GM23338 (cell line): ENCODE measurements at regions not wholly inside any gene's neighbourhood (a gene's known extent, or its start where the extent isn't known, plus 50 kb on each side); places are given as distances from the start of the nearest gene placed in this dataset.

ENCODE experiments used
- ATAC-seq: fragments of 200-7000 bp; cut with Tn5 transposase; 3 replicates; pipeline ENCODE4 v1.9.1; 2020
- DNase-seq: peaks from one replicate; pipeline ENCODE4 v3.0.0-alpha.2; 2015; ENCODE audit warnings: low spot score
- H2AFZ ChIP-seq: fragments of 200-600 bp; sonication (generic); 2 replicates; pipeline ENCODE4 v1.8.0; 2016; ENCODE audit warnings: antibody characterized with exemption, mild to moderate bottlenecking, moderate library complexity
- H3F3A ChIP-seq: fragments of 200-600 bp; sonication (generic); replicated peaks from 2 replicates; pipeline ENCODE4 v1.8.0; 2017; ENCODE audit warnings: antibody characterized with exemption, mixed run types, low read depth
- H3K27ac ChIP-seq: fragments of 200-600 bp; sonication (generic); 2 replicates; pipeline ENCODE4 v1.6.1; 2016; ENCODE audit warnings: low read depth
- H3K27me3 ChIP-seq: fragments of 200-600 bp; sonication (generic); 2 replicates; pipeline ENCODE4 v1.8.0; 2016; ENCODE audit warnings: mild to moderate bottlenecking, mixed run types, moderate library complexity; ENCODE audit not compliant: insufficient read depth
- H3K36me3 ChIP-seq: fragments of 200-600 bp; sonication (generic); 2 replicates; pipeline ENCODE4 v1.8.0; 2016; ENCODE audit warnings: mild to moderate bottlenecking; ENCODE audit not compliant: insufficient read depth
- H3K4me1 ChIP-seq: fragments of 200-600 bp; sonication (generic); 2 replicates; pipeline ENCODE4 v1.8.0; 2016; ENCODE audit warnings: mild to moderate bottlenecking, moderate library complexity; ENCODE audit not compliant: insufficient read depth
- H3K4me2 ChIP-seq: fragments of 200-600 bp; sonication (generic); 2 replicates; pipeline ENCODE4 v1.7.1; 2017; ENCODE audit warnings: mixed run types
- H3K4me3 ChIP-seq: fragments of 200-600 bp; sonication (generic); 2 replicates; pipeline ENCODE4 v1.6.1; 2016; ENCODE audit warnings: mixed run types
- H3K79me2 ChIP-seq: fragments of 200-600 bp; sonication (generic); replicated peaks from 2 replicates; pipeline ENCODE4 v1.8.0; 2017; ENCODE audit warnings: mild to moderate bottlenecking; ENCODE audit not compliant: insufficient read depth
- H3K9me2 ChIP-seq: fragments of 200-600 bp; sonication (generic); 2 replicates; pipeline ENCODE4 v1.8.0; 2017; ENCODE audit not compliant: insufficient read depth
- H4K20me1 ChIP-seq: fragments of 200-600 bp; sonication (generic); replicated peaks from 2 replicates; pipeline ENCODE4 v1.8.0; 2017; ENCODE audit warnings: mild to moderate bottlenecking; ENCODE audit not compliant: insufficient read depth
- H3K27ac Mint-ChIP-seq: 2 replicates; pipeline ENCODE4 v1.8.0; 2020; ENCODE audit warnings: inconsistent platforms, mild to moderate bottlenecking, moderate library complexity, mixed read lengths
- H3K27me3 Mint-ChIP-seq: 3 replicates; pipeline ENCODE4 v1.8.0; 2022; ENCODE audit warnings: low read depth, mild to moderate bottlenecking, moderate library complexity, mixed read lengths, inconsistent platforms; ENCODE audit not compliant: insufficient read depth, poor library complexity
- H3K36me3 Mint-ChIP-seq: 3 replicates; pipeline ENCODE4 v1.8.0; 2021; ENCODE audit warnings: low read depth, mild to moderate bottlenecking, inconsistent platforms, moderate library complexity, mixed read lengths
- H3K4me1 Mint-ChIP-seq: 3 replicates; pipeline ENCODE4 v1.8.0; 2020; ENCODE audit warnings: mild to moderate bottlenecking, inconsistent platforms, mixed read lengths
- H3K4me3 Mint-ChIP-seq: 3 replicates; pipeline ENCODE4 v1.8.0; 2021; ENCODE audit warnings: moderate library complexity, mild to moderate bottlenecking, inconsistent platforms, mixed read lengths
- H3K9me3 Mint-ChIP-seq: 3 replicates; pipeline ENCODE4 v1.8.0; 2020; ENCODE audit warnings: moderate library complexity, mild to moderate bottlenecking, inconsistent platforms, mixed read lengths
- CREB1 ChIP-seq: fragments of 250-450 bp; sonication (Bioruptor Pico); IDR thresholded peaks from 2 replicates; pipeline ENCODE4 v1.5.0; 2020; ENCODE audit warnings: low read depth, mild to moderate bottlenecking, moderate library complexity
- CTCF ChIP-seq, 2 experiments: fragments of 200-600 bp in 1 of 2; sonication (generic) in 1 of 2; conservative IDR thresholded peaks; 2 replicates each; pipeline versions ENCODE4 v1.5.1 to v1.6.1; 2016 to 2017; ENCODE audit warnings: antibody characterized with exemption in 2 of 2, low read depth in 2 of 2, mild to moderate bottlenecking in 2 of 2, moderate library complexity in 1 of 2
- EZH2phosphoT487 ChIP-seq: fragments of 200-600 bp; sonication (generic); IDR thresholded peaks from one replicate; pipeline ENCODE4 v1.8.1; 2018; ENCODE audit warnings: antibody characterized with exemption; ENCODE audit not compliant: unreplicated experiment
- JUNB ChIP-seq: IDR thresholded peaks from one replicate; pipeline ENCODE4 v1.6.1; 2016; ENCODE audit warnings: antibody characterized with exemption; ENCODE audit not compliant: unreplicated experiment
- NANOG ChIP-seq: IDR thresholded peaks from 2 replicates; pipeline ENCODE4 v1.6.1; 2016; ENCODE audit warnings: antibody characterized with exemption, borderline replicate concordance
- POLR2AphosphoS5 ChIP-seq: IDR thresholded peaks from 2 replicates; pipeline ENCODE4 v1.6.1; 2016; ENCODE audit warnings: antibody characterized with exemption, low read depth
- REST ChIP-seq: IDR thresholded peaks from one replicate; pipeline ENCODE4 v1.6.1; 2018; ENCODE audit warnings: antibody characterized with exemption; ENCODE audit not compliant: unreplicated experiment
- STAT1 ChIP-seq: IDR thresholded peaks from one replicate; pipeline ENCODE4 v1.6.1; 2016; ENCODE audit warnings: antibody characterized with exemption; ENCODE audit not compliant: unreplicated experiment
- ZNF114 ChIP-seq: fragments of 250-450 bp; sonication (Bioruptor Pico); IDR thresholded peaks from 2 replicates; pipeline ENCODE4 v1.5.0; 2020; ENCODE audit warnings: mild to moderate bottlenecking, moderate library complexity
- ZNF331 ChIP-seq: fragments of 250-450 bp; sonication (Bioruptor Pico); IDR thresholded peaks from 2 replicates; pipeline ENCODE4 v1.5.0; 2020; ENCODE audit warnings: low read depth, mild to moderate bottlenecking, moderate library complexity
- ZNF462 ChIP-seq: fragments of 250-450 bp; sonication (Bioruptor Pico); IDR thresholded peaks from 2 replicates; pipeline ENCODE4 v1.5.0; 2020; ENCODE audit warnings: mild to moderate bottlenecking, moderate library complexity

- TF ChIP-seq ZNF462 (CRISPR knock-in tag) (no peak), ZNF114 (no peak), ZNF331 (CRISPR knock-in tag) (no peak), CREB1 (no peak), JUNB (no peak)
Measured at GRCh38 chr11:134941326-134941725, 529.3 kb upstream of the B3GAT1 start (continued).

- Histone ChIP-seq H2AFZ (no peak overlapping the region; the same call in 1 of the 2 replicates), H3K9me2 (no peaks in the 10 kb centered on the region), H3K4me3 (no peak overlapping the region), H3K4me2 (no peak overlapping the region), H3K79me2 (no peaks in the 10 kb centered on the region), H3K36me3 (no peaks in the 10 kb centered on the region), H3K27me3 (no peaks in the 10 kb centered on the region), H3F3A (0 out of 2 replicates have a peak, but pooled peaks cover 3% of the 10 kb centered on the region), H3K27ac (no peak overlapping the region), H4K20me1 (no peaks in the 10 kb centered on the region), H3K4me1 (peaks cover 16% of the 10 kb centered on the region)
- peaks cover 12% of the 10 kb centered on the region for H3K27me3 Mint-ChIP-seq
- H3K4me1 Mint-ChIP-seq: peaks cover 46% of the 10 kb centered on the region
- H3K9me3 Mint-ChIP-seq: peaks cover 18% of the 10 kb centered on the region
- no peak overlapping the region for H3K4me3 Mint-ChIP-seq
- peak; percentile 30 for ATAC-seq
- peaks cover 8% of the 10 kb centered on the region for H3K36me3 Mint-ChIP-seq
- peak overlapping the region; percentile 59; the same call in 1 of the 2 replicates for H3K27ac Mint-ChIP-seq
- no peak for DNase-seq
- TF ChIP-seq STAT1 (no peak), NANOG (no peak), REST (no peak), CTCF (conservative IDR thresholded peaks at IDR 0.05; ENCODE audit: low read depth in 2 of 2) (no peak), EZH2phosphoT487 (no peak), POLR2AphosphoS5 (no peak), ZNF331 (CRISPR knock-in tag) (no peak)
Measured at GRCh38 chr11:134940441-134941126, 528.5 kb upstream of the B3GAT1 start.
